IPS DF 6.9 (cell line): ENCODE measurements at regions not wholly inside any gene's neighbourhood (a gene's known extent, or its start where the extent isn't known, plus 50 kb on each side); places are given as distances from the start of the nearest gene placed in this dataset.
"Not testable (repeated sequence)": the region's sequence is repeated elsewhere in the genome, so short reads cannot be mapped to it uniquely, and the experiment has no call there.

Experiments used
- DNase-seq: peaks from one replicate; pipeline ENCODE4 v3.0.0-alpha.2; 2013; ENCODE audit warnings: low read depth, low spot score
- H3K27ac ChIP-seq: one replicate; pipeline ENCODE4 v1.5.1; 2013; ENCODE audit warnings: low read length, control low read depth
- H3K27me3 ChIP-seq: 2 replicates; pipeline ENCODE4 v1.6.1; 2013; ENCODE audit warnings: mild to moderate bottlenecking, low read length; ENCODE audit not compliant: control insufficient read depth, insufficient read depth
- H3K36me3 ChIP-seq: 2 replicates; pipeline ENCODE4 v1.6.1; 2013; ENCODE audit warnings: low read length; ENCODE audit not compliant: control insufficient read depth, insufficient read depth
- H3K4me1 ChIP-seq: 2 replicates; pipeline ENCODE4 v1.6.1; 2013; ENCODE audit warnings: low read length; ENCODE audit not compliant: control insufficient read depth, insufficient read depth
- H3K4me3 ChIP-seq: 2 replicates; pipeline ENCODE4 v1.5.1; 2013; ENCODE audit warnings: mild to moderate bottlenecking, low read length
- H3K9me3 ChIP-seq: 2 replicates; pipeline ENCODE4 v1.6.1; 2013; ENCODE audit warnings: low read length, inconsistent platforms; ENCODE audit not compliant: control insufficient read depth, insufficient read depth
- WGBS: extraction: QIAGEN DNeasy Blood & Tissue Kit; methylation state at CpG from one replicate; pipeline ENCODE4 v1.1.7; 2013; ENCODE audit warnings: mixed read lengths, missing lambda C conversion rate; ENCODE audit not compliant: insufficient read length, insufficient coverage; 5-methylcytosine and 5-hydroxymethylcytosine counted together

DNA sequence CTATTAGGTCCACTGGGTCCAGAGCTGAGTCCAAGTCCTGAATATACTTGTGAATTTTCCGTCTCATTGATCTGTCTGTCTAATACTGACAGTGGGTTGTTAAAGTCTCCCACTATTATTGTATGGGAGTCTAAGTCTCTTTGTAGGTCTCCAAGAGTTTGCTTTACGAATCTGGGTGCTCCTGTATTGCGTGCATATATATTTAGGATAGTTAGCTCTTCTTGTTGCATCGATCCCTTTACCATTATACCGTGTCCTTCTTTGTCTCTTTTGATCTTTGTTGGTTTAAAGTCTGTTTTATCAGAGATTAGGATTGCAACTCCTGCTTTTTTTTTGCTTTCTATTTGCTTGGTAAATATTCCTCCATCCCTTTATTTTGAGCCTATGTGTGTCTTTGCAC, 1289.5 kb upstream of the NUDT12 start:
- H3K27me3 ChIP-seq, H3K4me1 ChIP-seq, H3K4me3 ChIP-seq, DNase-seq, H3K27ac ChIP-seq, H3K36me3 ChIP-seq, H3K9me3 ChIP-seq: not testable (repeated sequence)
- no CpG with 5 or more reads among the region's 5 CpGs for WGBS

DNA sequence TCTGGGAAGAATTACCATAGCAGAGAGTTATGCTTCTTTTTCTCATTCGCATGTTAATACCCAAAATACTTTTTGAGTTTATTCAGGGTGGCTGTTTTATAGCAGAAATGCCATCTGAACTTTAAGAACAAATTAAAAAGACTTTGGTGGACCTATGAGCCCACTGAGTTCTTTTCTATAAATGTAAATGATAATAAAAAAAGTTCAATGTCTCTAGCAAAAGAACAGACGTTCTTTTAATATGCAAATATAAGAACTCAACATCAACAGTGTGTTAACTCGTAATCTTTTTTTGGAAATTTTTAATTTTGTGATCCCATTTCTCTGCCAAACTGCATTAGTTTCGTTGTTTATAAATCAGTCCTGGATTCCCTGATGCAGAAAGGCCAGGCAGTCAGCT, 1283.0 kb upstream of the NUDT12 start:
- Histone ChIP-seq H3K36me3 (no peaks in the 10 kb centered on the region), H3K4me3 (no peak overlapping the region), H3K27me3 (no peaks in the 10 kb centered on the region), H3K27ac (no peak overlapping the region), H3K4me1 (no peaks in the 10 kb centered on the region), H3K9me3 (no peaks in the 10 kb centered on the region)
- no CpG with 5 or more reads among the region's 4 CpGs for WGBS
- DNase-seq = no peak

DNA sequence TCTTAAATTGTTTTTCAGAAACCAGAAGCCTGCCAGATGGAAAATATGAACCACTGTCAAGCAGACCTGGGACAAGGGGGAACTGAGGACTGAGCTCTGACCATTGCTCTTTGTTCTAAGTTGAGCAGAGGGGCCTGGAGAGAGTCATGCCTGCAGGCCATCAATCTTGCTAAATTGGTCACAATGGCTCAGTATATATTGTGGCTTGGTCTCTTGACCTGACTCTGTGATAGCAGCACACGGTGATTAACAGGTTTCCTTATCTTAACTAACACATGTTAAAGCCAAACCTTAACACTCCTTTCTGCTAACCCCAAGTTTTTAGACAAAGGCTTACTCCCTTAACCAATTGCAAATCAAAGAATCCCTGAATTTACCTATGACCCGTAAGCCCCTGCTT, 1281.2 kb upstream of the NUDT12 start:
- no peak for DNase-seq
- Histone ChIP-seq H3K9me3 (no peaks in the 10 kb centered on the region), H3K36me3 (no peaks in the 10 kb centered on the region), H3K4me3 (no peak overlapping the region), H3K4me1 (no peaks in the 10 kb centered on the region), H3K27me3 (no peaks in the 10 kb centered on the region), H3K27ac (no peak overlapping the region)
- no CpG with 5 or more reads among the region's 2 CpGs for WGBS

DNA sequence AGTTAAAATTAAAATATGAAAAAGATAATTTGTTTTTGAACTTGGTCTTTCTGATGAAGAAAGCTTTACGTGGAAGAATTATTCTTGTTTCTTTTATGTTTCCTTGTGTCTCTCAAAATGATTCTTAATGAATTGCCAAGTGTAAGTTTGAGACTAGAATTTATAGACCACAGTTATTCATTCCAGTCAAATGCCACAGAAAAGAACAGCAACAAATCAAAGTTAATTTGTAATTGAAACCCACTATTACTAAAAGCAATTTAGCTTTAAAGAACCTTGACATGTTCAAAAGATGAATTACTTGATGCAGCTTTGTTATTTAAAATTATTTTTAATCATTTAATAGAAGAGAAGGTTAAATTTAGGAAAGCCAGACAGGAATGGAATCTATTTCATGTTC, 1277.7 kb upstream of the NUDT12 start:
- H3K36me3 ChIP-seq = no peaks in the 10 kb centered on the region
- no CpG with 5 or more reads among the region's 1 CpG for WGBS
- no peak overlapping the region for H3K27ac ChIP-seq
- H3K27me3 ChIP-seq = no peaks in the 10 kb centered on the region
- H3K9me3 ChIP-seq = no peaks in the 10 kb centered on the region
- no peak overlapping the region for H3K4me3 ChIP-seq
- DNase-seq = no peak
- H3K4me1 ChIP-seq = no peaks in the 10 kb centered on the region

DNA sequence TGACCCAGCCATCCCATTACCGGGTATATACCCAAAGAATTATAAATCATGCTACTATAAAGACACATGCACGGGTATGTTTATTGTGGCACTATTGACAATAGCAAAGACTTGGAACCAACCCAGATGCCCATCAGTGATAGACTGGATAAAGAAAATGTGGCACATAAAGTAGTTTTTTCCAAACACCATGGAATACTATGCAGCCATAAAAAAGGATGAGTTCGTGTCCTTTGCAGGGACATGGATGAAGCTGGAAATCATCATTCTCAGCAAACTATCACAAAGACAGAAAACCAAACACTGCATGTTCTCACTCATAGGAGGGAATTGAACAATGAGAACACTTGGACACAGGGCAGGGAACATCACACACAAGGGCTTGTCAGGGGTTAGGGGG, 1268.9 kb upstream of the NUDT12 start:
- not testable (repeated sequence) for H3K27ac ChIP-seq, H3K9me3 ChIP-seq, DNase-seq, H3K4me3 ChIP-seq, H3K27me3 ChIP-seq, H3K36me3 ChIP-seq, H3K4me1 ChIP-seq
- no CpG with 5 or more reads among the region's 3 CpGs for WGBS

DNA sequence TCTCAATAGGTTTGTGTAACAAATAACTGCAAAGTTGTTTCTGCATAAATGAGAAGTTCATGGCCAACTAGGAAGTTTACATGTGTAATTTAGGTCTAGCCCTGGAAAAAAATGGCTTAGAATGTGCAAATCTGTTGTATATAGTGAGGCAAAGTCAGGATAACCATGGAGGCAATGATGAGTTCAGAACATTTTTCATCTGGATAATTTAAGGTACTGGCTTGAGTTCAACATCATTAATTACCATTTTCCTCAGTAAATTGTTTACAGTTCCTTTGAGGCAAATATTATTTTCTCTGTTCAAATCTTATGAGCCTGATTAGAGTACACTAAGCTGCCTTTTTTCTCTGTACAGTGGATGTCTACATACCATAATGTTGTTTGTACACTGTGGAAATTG, 1259.0 kb upstream of the NUDT12 start:
- DNase-seq = no peak
- Histone ChIP-seq H3K27ac (no peak overlapping the region), H3K4me1 (no peaks in the 10 kb centered on the region), H3K36me3 (no peaks in the 10 kb centered on the region), H3K4me3 (no peak overlapping the region), H3K27me3 (no peaks in the 10 kb centered on the region), H3K9me3 (no peaks in the 10 kb centered on the region)

DNA sequence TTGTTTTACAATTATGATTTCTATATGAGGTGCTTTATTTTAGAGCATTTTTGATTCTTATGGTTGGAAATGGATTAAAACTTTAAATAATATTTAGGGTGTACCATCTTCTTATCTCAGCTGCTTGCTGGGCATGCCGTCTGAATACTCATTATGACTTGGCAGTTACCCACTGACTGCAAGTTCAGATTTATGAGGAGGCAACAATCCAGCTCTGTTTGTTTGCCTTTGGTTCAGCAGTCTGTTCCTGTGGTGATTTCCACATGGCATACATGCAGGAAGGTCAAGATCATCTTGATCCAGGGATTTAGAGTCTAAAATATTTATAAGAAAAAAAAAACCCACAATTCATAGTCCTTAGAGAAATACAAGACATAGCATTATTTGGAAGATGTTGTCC, 1254.5 kb upstream of the NUDT12 start:
- no peaks in the 10 kb centered on the region for H3K4me1 ChIP-seq
- no peak overlapping the region for H3K4me3 ChIP-seq
- H3K36me3 ChIP-seq = no peaks in the 10 kb centered on the region
- H3K27me3 ChIP-seq = no peaks in the 10 kb centered on the region
- no peak overlapping the region for H3K27ac ChIP-seq
- no peak for DNase-seq
- WGBS = no CpG with 5 or more reads among the region's 1 CpG
- H3K9me3 ChIP-seq = no peaks in the 10 kb centered on the region

DNA sequence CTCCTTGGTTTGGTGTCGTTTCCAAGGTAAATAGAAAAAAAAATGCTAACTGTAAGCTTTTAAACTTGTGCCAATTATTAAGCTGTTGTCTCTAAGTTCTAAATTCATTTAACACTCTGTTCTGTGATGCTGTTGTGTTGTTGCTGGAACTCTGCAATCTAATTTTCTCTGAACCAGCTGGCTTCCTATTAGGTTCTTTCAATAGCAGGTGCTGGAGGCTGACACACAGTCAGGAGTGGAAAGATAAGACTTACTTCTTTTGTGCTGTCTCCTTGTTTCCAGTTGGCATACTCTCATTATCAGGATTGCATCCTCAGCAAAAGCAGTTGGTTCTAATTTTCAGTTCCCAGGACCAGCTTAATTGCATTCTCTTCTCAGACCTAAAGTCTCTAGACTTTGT, 1252.6 kb upstream of the NUDT12 start:
- DNase-seq = no peak
- no CpG with 5 or more reads among the region's 1 CpG for WGBS
- Histone ChIP-seq H3K36me3 (no peaks in the 10 kb centered on the region), H3K27ac (no peak overlapping the region), H3K27me3 (no peaks in the 10 kb centered on the region), H3K4me3 (no peak overlapping the region), H3K4me1 (no peaks in the 10 kb centered on the region), H3K9me3 (no peaks in the 10 kb centered on the region)

DNA sequence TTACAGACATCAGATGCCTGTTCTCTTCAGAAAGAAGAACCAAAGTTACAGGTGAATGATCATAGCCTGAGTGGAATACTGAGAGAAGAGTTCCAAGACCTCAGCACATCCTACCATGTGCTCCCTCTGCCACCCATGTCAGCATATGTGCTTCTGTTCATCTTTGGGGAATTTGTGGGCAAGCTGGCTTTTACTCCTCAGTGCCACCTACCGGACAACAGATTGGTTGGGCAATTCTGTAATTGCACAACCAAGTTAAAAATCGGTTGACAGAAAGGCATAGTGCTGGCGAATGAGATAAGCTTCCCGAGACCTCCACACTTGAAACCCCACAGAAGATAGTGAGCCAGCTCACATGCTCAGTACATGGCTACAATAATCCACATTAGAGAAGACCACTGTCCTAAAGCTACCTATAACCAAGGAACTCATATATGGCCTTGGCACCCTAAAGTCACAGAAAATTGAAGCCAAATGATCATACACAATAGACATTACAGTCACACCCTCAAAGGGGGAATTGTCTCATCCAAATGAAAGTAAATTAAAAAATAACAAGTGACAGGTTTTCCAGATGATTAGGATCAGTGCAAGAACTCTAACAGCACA, 1238.0 kb upstream of the NUDT12 start:
- Histone ChIP-seq H3K27ac (no peak overlapping the region), H3K36me3 (no peaks in the 10 kb centered on the region), H3K27me3 (no peaks in the 10 kb centered on the region), H3K9me3 (no peaks in the 10 kb centered on the region), H3K4me3 (no peak overlapping the region), H3K4me1 (no peaks in the 10 kb centered on the region)
- WGBS = no CpG with 5 or more reads among the region's 4 CpGs
- peak; percentile 16 for DNase-seq

DNA sequence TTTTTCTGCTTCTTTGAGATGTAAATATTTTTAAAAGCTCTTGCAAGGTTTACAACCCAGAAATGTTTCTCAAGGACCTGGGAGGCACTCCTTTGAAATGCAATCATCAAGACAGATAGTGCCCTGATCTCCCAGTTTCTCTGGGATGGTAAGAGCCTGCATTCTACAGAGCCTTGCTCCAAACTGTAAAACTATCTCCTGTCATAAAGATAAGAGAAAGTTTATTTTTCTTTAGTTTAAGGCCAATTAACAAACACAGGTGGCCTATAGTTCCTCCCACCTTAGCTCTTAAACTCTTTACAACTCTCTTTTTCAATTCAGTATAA, 1231.1 kb upstream of the NUDT12 start:
- H3K4me3 ChIP-seq = no peak overlapping the region
- H3K36me3 ChIP-seq = no peaks in the 10 kb centered on the region
- no peak for DNase-seq
- no peak overlapping the region for H3K27ac ChIP-seq
- H3K9me3 ChIP-seq = no peaks in the 10 kb centered on the region
- H3K4me1 ChIP-seq = no peaks in the 10 kb centered on the region
- no peaks in the 10 kb centered on the region; the same call in 1 of the 2 replicates for H3K27me3 ChIP-seq

DNA sequence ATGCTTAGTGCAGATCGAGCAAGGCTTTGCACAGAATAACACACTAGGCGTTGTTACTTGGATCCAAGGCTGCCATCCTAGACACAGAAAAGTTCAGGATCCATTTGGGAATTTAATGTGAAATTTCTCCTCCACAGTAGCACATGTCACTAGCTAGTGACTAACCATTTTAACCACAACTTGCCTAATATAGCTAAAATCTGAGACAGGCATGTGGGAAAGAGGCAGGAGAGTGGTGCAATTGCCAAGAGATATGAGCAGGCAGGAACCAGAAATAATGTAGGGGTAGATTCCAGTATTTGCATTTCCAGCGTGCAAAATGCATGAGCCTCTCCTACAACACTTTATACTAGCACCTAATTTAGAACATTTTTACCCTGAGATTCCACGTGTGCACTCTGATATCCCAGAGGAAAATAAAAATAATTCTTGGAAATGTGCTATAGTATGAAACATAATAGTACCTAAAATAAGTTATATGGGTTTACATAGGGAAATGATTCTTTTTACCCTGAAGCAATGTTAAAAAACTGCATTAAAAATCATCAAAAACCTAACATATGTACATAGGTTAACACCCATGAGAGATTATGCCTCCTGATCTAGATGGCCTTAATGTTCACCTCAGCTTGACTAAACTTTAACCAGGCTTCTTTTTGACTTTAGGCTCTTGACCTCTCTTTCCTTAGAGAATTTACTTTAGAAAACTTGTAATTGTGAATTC, 1230.6 kb upstream of the NUDT12 start:
- no peaks in the 10 kb centered on the region; the same call in 1 of the 2 replicates for H3K27me3 ChIP-seq
- no CpG with 5 or more reads among the region's 4 CpGs for WGBS
- H3K36me3 ChIP-seq = no peaks in the 10 kb centered on the region
- H3K4me1 ChIP-seq = no peaks in the 10 kb centered on the region
- no peaks in the 10 kb centered on the region for H3K9me3 ChIP-seq
- no peak overlapping the region for H3K27ac ChIP-seq
- no peak overlapping the region for H3K4me3 ChIP-seq
- DNase-seq = no peak
